ENCODE measurements at regions not wholly inside any gene's neighbourhood (a gene's known extent, or its start where the extent isn't known, plus 50 kb on each side); places are given as distances from the start of the nearest gene placed in this dataset.

DNA sequence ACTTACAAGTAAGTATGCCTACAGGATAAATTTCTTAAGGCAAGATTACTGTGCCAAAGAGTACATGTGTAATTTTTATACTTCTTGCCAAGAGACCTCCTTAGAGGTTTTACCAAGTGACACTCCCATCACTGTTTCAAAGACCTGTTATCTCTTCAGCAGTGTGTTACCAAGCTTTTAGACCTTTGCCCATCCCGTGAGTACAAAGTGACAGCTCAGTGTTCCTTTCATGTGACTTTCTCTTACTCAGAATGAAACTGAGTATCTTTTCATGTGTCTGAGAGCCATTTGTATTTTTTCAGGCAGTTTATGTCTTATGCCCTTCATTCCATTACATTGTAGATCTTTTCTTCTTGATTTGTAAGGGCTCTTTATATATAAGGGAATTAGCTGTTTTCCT is 287.5 kb upstream of the SALL3 start:
- no peak for DNase-seq (ENCODE audit: low read depth, low spot score)
- in situ Hi-C loops (cut with HindIII; ENCODE audit: low sequenced_read_pairs) = no loop called here
- TF ChIP-seq, protein P1, sequence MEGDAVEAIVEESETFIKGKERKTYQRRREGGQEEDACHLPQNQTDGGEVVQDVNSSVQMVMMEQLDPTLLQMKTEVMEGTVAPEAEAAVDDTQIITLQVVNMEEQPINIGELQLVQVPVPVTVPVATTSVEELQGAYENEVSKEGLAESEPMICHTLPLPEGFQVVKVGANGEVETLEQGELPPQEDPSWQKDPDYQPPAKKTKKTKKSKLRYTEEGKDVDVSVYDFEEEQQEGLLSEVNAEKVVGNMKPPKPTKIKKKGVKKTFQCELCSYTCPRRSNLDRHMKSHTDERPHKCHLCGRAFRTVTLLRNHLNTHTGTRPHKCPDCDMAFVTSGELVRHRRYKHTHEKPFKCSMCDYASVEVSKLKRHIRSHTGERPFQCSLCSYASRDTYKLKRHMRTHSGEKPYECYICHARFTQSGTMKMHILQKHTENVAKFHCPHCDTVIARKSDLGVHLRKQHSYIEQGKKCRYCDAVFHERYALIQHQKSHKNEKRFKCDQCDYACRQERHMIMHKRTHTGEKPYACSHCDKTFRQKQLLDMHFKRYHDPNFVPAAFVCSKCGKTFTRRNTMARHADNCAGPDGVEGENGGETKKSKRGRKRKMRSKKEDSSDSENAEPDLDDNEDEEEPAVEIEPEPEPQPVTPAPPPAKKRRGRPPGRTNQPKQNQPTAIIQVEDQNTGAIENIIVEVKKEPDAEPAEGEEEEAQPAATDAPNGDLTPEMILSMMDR (IDR thresholded peaks at IDR 0.05; ENCODE audit: low read depth, low read length) = no peak
- no peak overlapping the region for H3K4me3 ChIP-seq (ENCODE audit: low read depth, low read length)

- TF ChIP-seq, protein P1 (IDR thresholded peaks at IDR 0.05; ENCODE audit: low read depth, low read length) = no peak
- H3K4me3 ChIP-seq (ENCODE audit: low read depth, low read length) = no peak overlapping the region
- in situ Hi-C loops (cut with HindIII; ENCODE audit: low sequenced_read_pairs) = no loop called here
- DNase-seq (ENCODE audit: low read depth, low spot score) = no peak
These were observed 286.2 kb upstream of the SALL3 start for GRCh38 chr18:78693429-78693828.

DNA sequence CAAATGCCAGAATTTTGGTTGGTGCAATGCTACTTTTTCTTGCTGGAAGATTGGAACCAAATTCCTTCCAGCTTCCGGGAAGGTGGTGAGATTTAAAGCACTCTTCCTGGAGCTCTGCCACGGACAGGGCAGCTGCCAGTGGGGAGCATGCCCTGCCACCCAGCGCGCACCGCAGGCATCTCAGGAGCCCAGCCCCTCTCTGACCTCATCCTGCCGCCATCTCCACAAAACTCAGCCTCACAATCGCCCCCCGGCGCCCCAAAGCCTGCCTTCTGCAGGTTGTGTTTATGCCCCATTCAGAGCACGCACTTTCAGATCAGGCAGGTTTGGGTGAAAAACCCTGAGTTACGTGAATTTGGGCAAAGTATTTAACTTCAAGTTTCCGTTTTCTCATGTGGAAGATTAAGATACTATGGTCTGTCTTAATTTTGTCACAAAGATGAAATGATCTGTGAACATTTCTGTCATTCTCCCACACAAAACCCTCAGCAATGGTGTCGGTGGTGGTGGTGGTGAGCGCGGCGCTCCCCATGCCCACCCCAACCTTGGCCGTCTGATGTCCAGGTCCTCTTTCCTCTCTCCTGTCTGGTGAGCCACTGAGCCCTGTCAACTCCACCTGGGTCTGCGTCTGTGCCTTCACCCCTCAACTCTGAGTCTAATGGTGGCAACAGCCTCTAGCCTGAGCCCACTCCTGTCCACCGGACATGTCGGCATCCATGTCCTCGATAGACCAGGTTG is 282.8 kb upstream of the SALL3 start:
- in situ Hi-C loops (cut with HindIII; ENCODE audit: low sequenced_read_pairs) = no loop called here
- no peak overlapping the region for H3K4me3 ChIP-seq (ENCODE audit: low read depth, low read length)
- TF ChIP-seq, protein P1 (IDR thresholded peaks at IDR 0.05; ENCODE audit: low read depth, low read length) = no peak
- no peak for DNase-seq (ENCODE audit: low read depth, low spot score)

- TF ChIP-seq, protein P1 (IDR thresholded peaks at IDR 0.05; ENCODE audit: low read depth, low read length) = no peak
- H3K4me3 ChIP-seq (ENCODE audit: low read depth, low read length) = no peak overlapping the region
- no peak for DNase-seq (ENCODE audit: low read depth, low spot score)
- in situ Hi-C loops (cut with HindIII; ENCODE audit: low sequenced_read_pairs) = no loop called here
These were observed 282.2 kb upstream of the SALL3 start for GRCh38 chr18:78697446-78697845.

DNA sequence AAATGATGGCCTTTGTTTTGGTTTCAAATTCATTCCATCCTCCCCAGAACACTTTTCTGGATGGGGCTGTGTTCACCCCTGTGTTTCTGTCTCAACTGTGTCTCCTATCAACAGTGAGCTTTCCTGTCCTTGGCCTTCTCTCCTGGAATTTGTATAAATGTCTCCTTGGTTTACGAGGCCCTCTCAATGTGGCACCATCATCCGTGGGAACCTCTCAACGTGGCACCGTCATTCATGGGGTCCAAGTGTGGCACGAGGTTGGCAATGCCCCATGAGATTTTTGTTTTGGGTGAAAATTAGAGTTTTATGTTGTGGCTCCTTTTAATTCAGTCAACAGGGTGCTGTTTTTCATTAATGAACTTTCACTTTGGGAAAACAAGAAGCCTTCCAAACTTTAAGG is 280.7 kb upstream of the SALL3 start:
- in situ Hi-C loops (cut with HindIII; ENCODE audit: low sequenced_read_pairs) = no loop called here
- DNase-seq (ENCODE audit: low read depth, low spot score) = no peak
- TF ChIP-seq, protein P1 (IDR thresholded peaks at IDR 0.05; ENCODE audit: low read depth, low read length) = no peak
- no peak overlapping the region for H3K4me3 ChIP-seq (ENCODE audit: low read depth, low read length)

DNA sequence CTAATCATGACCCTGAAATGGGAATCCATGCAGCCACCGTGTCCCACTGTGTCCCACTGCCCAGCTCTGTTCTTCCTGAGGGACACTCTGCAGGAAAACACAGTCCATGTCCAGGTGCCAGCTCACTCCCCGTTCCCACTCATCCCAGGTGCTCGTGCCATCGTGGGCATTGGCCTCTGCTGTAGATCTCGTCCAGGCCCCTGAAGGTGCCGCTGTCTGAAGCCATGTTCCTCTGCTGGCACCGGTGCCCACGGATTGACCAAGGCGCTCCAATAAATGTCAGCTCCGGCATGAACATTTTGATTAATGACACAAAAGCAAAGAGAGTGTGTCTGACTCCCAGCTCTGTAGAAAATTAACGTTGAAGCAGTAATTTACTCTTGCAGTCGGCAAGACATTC is 280.1 kb upstream of the SALL3 start:
- no peak for DNase-seq (ENCODE audit: low read depth, low spot score)
- in situ Hi-C loops (cut with HindIII; ENCODE audit: low sequenced_read_pairs) = no loop called here
- no peak overlapping the region for H3K4me3 ChIP-seq (ENCODE audit: low read depth, low read length)
- TF ChIP-seq, protein P1 (IDR thresholded peaks at IDR 0.05; ENCODE audit: low read depth, low read length) = no peak

Data from astrocyte of the spinal cord (primary cell).